RWPE2 (cell line): ENCODE measurements at regions not wholly inside any gene's neighbourhood (a gene's known extent, or its start where the extent isn't known, plus 50 kb on each side); places are given as distances from the start of the nearest gene placed in this dataset.

Experiments
- ATAC-seq: fragments of 200-7000 bp; cut with Tn5 transposase; 3 replicates; pipeline ENCODE4 v1.9.1; 2021; ENCODE audit warnings: low read depth
- DNase-seq: peaks from one replicate; pipeline ENCODE4 v3.0.0-alpha.2; 2020; ENCODE audit warnings: low spot score
- H3K27ac ChIP-seq: fragments of 450-650 bp; 2 replicates; pipeline ENCODE4 v1.5.1; 2017; ENCODE audit warnings: mild to moderate bottlenecking; ENCODE audit not compliant: poor library complexity, severe bottlenecking
- H3K27me3 ChIP-seq: fragments of 250-450 bp; sonication (Bioruptor Pico); 2 replicates; pipeline ENCODE4 v1.5.1; 2021; ENCODE audit warnings: mild to moderate bottlenecking, moderate library complexity; ENCODE audit not compliant: insufficient read depth, poor library complexity, severe bottlenecking
- H3K36me3 ChIP-seq: fragments of 250-450 bp; sonication (Bioruptor Pico); 2 replicates; pipeline ENCODE4 v1.5.1; 2020; ENCODE audit warnings: low read depth, mild to moderate bottlenecking, moderate library complexity
- H3K4me1 ChIP-seq: fragments of 250-450 bp; sonication (Bioruptor Pico); 2 replicates; pipeline ENCODE4 v1.5.1; 2021; ENCODE audit warnings: mild to moderate bottlenecking, moderate library complexity; ENCODE audit not compliant: insufficient read depth, poor library complexity, severe bottlenecking
- H3K4me3 ChIP-seq: fragments of 250-450 bp; sonication (Bioruptor Pico); 2 replicates; pipeline ENCODE4 v1.5.1; 2021; ENCODE audit warnings: mild to moderate bottlenecking, moderate library complexity; ENCODE audit not compliant: severe bottlenecking
- H3K9me3 ChIP-seq: fragments of 250-450 bp; sonication (Bioruptor Pico); 2 replicates; pipeline ENCODE4 v1.5.1; 2021; ENCODE audit warnings: mild to moderate bottlenecking, moderate library complexity; ENCODE audit not compliant: severe bottlenecking
- CTCF ChIP-seq: fragments of 450-650 bp; IDR thresholded peaks from one replicate; pipeline ENCODE4 v1.5.1; 2017; ENCODE audit warnings: mild to moderate bottlenecking, moderate library complexity; ENCODE audit not compliant: poor library complexity, severe bottlenecking

GRCh38 chr2:236875906-236876505 lies 209.7 kb upstream of the COPS8 start:
- Histone ChIP-seq H3K27ac (no peak overlapping the region), H3K27me3 (no peaks in the 10 kb centered on the region), H3K36me3 (no peaks in the 10 kb centered on the region), H3K9me3 (no peaks in the 10 kb centered on the region), H3K4me3 (no peak overlapping the region), H3K4me1 (peaks cover 12% of the 10 kb centered on the region)
- no peak for DNase-seq
- no peak for TF ChIP-seq CTCF
- no peak for ATAC-seq

- DNase-seq (no peak), ATAC-seq (no peak)
- H3K36me3 ChIP-seq, result no peaks in the 10 kb centered on the region
- H3K9me3 ChIP-seq, result no peaks in the 10 kb centered on the region
- H3K4me1 ChIP-seq, result peaks cover 9% of the 10 kb centered on the region
- H3K4me3 ChIP-seq, result no peak overlapping the region
- no peak overlapping the region for H3K27ac ChIP-seq
- no peaks in the 10 kb centered on the region for H3K27me3 ChIP-seq
- TF ChIP-seq CTCF, result no peak
Observed at GRCh38 chr2:236876642-236877041, 209.0 kb upstream of the COPS8 start.

- H3K27me3 ChIP-seq, result no peaks in the 10 kb centered on the region
- DNase-seq (no peak), ATAC-seq (no peak)
- H3K27ac ChIP-seq, result no peak overlapping the region
- TF ChIP-seq CTCF, result no peak
- no peaks in the 10 kb centered on the region for H3K36me3 ChIP-seq
- H3K4me3 ChIP-seq, result no peak overlapping the region
- peaks cover 6% of the 10 kb centered on the region for H3K9me3 ChIP-seq
- H3K4me1 ChIP-seq, result no peaks in the 10 kb centered on the region
Observed at GRCh38 chr2:236877972-236878371, 207.7 kb upstream of the COPS8 start.

- H3K27ac ChIP-seq, result no peak overlapping the region
- H3K4me1 ChIP-seq, result no peaks in the 10 kb centered on the region
- H3K9me3 ChIP-seq, result peaks cover 6% of the 10 kb centered on the region
- ATAC-seq (no peak), DNase-seq (no peak)
- no peaks in the 10 kb centered on the region for H3K36me3 ChIP-seq
- no peak for TF ChIP-seq CTCF
- H3K27me3 ChIP-seq, result no peaks in the 10 kb centered on the region
- no peak overlapping the region for H3K4me3 ChIP-seq
Observed at GRCh38 chr2:236879416-236879963, 206.2 kb upstream of the COPS8 start.

- Histone ChIP-seq H3K27me3 (no peaks in the 10 kb centered on the region), H3K27ac (no peak overlapping the region), H3K4me3 (no peak overlapping the region), H3K4me1 (no peaks in the 10 kb centered on the region), H3K9me3 (peaks cover 6% of the 10 kb centered on the region), H3K36me3 (no peaks in the 10 kb centered on the region)
- ATAC-seq (no peak), DNase-seq (no peak)
- TF ChIP-seq CTCF, result no peak
Observed at GRCh38 chr2:236882074-236882473, 203.6 kb upstream of the COPS8 start.
